MG63 (cell line): ENCODE measurements at regions not wholly inside any gene's neighbourhood (a gene's known extent, or its start where the extent isn't known, plus 50 kb on each side); places are given as distances from the start of the nearest gene placed in this dataset.
"Not testable (repeated sequence)": the region's sequence is repeated elsewhere in the genome, so short reads cannot be mapped to it uniquely, and the experiment has no call there.

Experiments
- DNase-seq: peaks from one replicate; pipeline ENCODE4 v3.0.0-alpha.2; 2020
- H3K27me3 ChIP-seq: fragments of 250-450 bp; sonication (Bioruptor Pico); 2 replicates; pipeline ENCODE4 v1.5.1; 2020; ENCODE audit warnings: mild to moderate bottlenecking, moderate library complexity
- H3K36me3 ChIP-seq: fragments of 250-450 bp; sonication (Bioruptor Pico); 2 replicates; pipeline ENCODE4 v1.5.1; 2020; ENCODE audit warnings: mild to moderate bottlenecking, moderate library complexity
- H3K4me3 ChIP-seq: fragments of 250-450 bp; sonication (Bioruptor Pico); 2 replicates; pipeline ENCODE4 v1.5.1; 2020; ENCODE audit warnings: mild to moderate bottlenecking, moderate library complexity
- H3K9me3 ChIP-seq: fragments of 250-450 bp; sonication (Bioruptor Pico); 2 replicates; pipeline ENCODE4 v1.5.1; 2020; ENCODE audit warnings: mild to moderate bottlenecking, moderate library complexity

GRCh38 chr2:122750095-122750494, 994.6 kb downstream of the TSN start:
- Histone ChIP-seq H3K9me3 (no peaks in the 10 kb centered on the region), H3K27me3 (no peaks in the 10 kb centered on the region), H3K36me3 (no peaks in the 10 kb centered on the region), H3K4me3 (no peak overlapping the region)
- no peak for DNase-seq

GRCh38 chr2:122750808-122751207, 995.4 kb downstream of the TSN start:
- H3K27me3 ChIP-seq = no peaks in the 10 kb centered on the region
- no peaks in the 10 kb centered on the region for H3K9me3 ChIP-seq
- no peak for DNase-seq
- H3K4me3 ChIP-seq = no peak overlapping the region
- H3K36me3 ChIP-seq = no peaks in the 10 kb centered on the region

- DNase-seq = no peak
- Histone ChIP-seq H3K36me3 (no peaks in the 10 kb centered on the region), H3K27me3 (no peaks in the 10 kb centered on the region), H3K4me3 (no peak overlapping the region), H3K9me3 (no peaks in the 10 kb centered on the region)
These were observed 997.9 kb downstream of the TSN start for GRCh38 chr2:122753336-122753735.

DNA sequence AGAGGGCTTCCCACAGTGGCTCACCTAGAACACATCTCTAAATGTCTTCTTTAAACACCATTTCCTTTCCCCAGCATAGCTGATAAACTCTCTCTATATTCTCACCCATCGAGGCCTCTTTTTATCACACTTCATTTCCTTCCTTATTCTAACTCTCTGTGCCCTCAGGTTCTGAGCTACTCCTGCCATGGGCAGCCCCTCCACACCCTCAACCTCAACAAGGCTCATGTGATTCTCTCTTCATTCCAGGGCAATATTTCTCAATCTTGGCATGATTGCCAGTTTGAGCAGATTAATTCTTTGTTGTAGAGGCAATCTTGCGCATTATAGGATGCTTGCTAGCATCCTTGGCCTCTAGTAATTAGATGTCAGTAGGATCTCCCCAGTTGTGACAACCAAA, 999.1 kb downstream of the TSN start:
- H3K27me3 ChIP-seq = no peaks in the 10 kb centered on the region
- no peaks in the 10 kb centered on the region for H3K36me3 ChIP-seq
- H3K9me3 ChIP-seq = no peaks in the 10 kb centered on the region
- DNase-seq = no peak
- no peak overlapping the region for H3K4me3 ChIP-seq

GRCh38 chr2:122755281-122755780, 999.9 kb downstream of the TSN start:
- DNase-seq = no peak
- H3K9me3 ChIP-seq = no peaks in the 10 kb centered on the region
- no peaks in the 10 kb centered on the region for H3K36me3 ChIP-seq
- no peak overlapping the region for H3K4me3 ChIP-seq
- H3K27me3 ChIP-seq = no peaks in the 10 kb centered on the region

DNA sequence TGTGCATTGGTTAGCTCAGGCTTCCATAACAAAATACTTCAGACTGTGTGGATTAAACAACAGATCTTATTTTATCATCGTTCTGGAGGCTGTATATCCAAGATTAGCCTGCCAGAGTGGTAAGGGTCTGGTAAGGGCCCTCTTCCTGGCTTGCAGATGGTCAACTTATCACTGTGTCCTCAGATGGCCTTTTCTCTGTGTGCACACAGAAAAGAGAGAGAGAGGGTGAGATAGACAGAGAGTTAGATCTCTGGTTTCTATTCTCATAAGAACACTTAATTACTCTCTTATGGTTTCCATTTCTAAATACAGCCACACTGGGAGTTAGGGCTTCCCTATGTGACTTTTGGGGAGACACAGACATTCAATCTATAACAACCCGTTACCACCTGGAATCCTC, 1003.5 kb downstream of the TSN start:
- Histone ChIP-seq H3K4me3 (no peak overlapping the region), H3K27me3 (no peaks in the 10 kb centered on the region), H3K9me3 (no peaks in the 10 kb centered on the region; the same call in 1 of the 2 replicates), H3K36me3 (no peaks in the 10 kb centered on the region)
- DNase-seq = no peak

DNA sequence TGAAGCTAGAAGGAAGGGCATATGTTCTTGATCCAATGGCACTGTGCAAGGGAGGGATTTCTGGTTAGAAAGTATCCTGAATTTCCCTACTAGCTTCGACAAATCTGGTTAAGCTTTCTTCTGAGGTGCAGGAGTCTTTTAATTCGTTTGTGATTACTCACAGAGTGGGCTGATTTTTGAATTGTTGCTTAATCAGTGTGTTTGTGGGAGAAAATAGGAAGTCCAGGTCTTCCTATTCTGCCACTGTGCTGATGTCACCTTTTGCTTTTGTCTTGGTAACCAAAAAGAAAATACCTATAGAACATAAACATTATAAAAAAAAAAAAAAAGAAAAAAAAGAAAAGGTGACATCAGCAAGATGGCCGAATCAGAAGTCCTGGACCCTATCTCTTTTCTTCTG, 1008.6 kb downstream of the TSN start:
- H3K4me3 ChIP-seq = no peak overlapping the region
- H3K36me3 ChIP-seq = no peaks in the 10 kb centered on the region
- no peaks in the 10 kb centered on the region; the same call in 1 of the 2 replicates for H3K9me3 ChIP-seq
- DNase-seq = no peak
- no peaks in the 10 kb centered on the region for H3K27me3 ChIP-seq

DNA sequence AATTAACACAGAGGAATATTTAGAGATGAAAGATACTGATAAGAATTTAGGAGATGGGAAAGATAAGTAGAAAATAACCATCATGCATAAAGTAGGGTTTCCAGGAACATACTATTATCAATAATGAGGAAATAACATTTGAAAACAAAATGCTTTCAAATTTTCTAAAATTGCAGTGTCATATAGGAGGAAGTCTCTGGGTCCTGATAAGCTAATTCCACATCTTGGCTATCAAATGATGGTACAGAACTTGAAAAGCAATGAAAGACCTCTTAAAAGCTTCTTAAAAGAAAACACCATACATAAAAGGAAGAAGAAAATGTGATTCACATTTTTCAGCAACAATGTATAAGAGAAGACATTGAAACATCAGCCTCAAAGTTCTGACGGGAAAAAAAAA, 1024.8 kb downstream of the TSN start:
- Histone ChIP-seq H3K36me3 (no peaks in the 10 kb centered on the region), H3K4me3 (no peak overlapping the region), H3K9me3 (no peaks in the 10 kb centered on the region), H3K27me3 (no peaks in the 10 kb centered on the region)
- no peak for DNase-seq

DNA sequence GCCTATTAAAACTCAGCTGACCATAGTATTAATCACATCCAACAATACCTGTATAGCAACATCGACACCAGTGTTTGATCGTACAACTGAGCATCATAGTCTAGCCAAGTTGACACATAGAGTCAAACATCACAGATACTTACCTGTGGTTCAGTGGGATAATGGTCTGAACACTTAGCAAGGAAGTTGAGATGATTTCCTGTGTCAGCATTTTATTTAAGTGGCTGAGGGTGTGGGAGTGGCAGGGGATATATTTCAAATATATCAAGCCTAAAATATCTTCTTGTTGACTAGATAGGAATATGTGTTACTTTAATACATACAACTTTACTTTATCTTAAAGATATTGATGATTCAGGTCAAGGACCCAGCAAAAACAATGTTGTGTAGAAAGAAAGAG, 1038.6 kb downstream of the TSN start:
- no peak overlapping the region for H3K4me3 ChIP-seq
- no peaks in the 10 kb centered on the region for H3K27me3 ChIP-seq
- DNase-seq = no peak
- H3K36me3 ChIP-seq = no peaks in the 10 kb centered on the region
- no peaks in the 10 kb centered on the region for H3K9me3 ChIP-seq

DNA sequence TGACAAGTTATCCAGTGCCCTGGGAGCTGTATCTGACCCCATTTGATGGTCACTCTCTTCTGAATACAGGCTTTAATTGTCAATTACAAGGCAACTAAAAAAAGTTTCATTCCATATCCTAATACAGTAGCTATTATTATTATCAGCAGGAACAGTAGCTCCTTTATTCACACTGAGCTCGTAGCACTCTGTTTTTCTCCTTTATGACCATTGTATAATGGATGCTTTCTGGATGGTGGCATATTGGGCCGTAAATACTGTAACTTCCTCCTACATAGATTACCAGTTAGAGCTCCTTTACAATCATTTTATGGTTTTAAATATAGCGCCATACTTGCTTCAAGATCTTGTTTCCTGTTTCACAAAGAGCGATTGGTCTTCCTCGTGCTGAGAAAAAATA, 1040.3 kb downstream of the TSN start:
- Histone ChIP-seq H3K4me3 (no peak overlapping the region), H3K36me3 (no peaks in the 10 kb centered on the region), H3K27me3 (no peaks in the 10 kb centered on the region), H3K9me3 (no peaks in the 10 kb centered on the region)
- DNase-seq = no peak

- no peak for DNase-seq
- Histone ChIP-seq H3K4me3 (no peak overlapping the region), H3K36me3 (no peaks in the 10 kb centered on the region), H3K9me3 (no peaks in the 10 kb centered on the region), H3K27me3 (no peaks in the 10 kb centered on the region)
These were observed 1043.9 kb downstream of the TSN start for GRCh38 chr2:122799391-122799790.

DNA sequence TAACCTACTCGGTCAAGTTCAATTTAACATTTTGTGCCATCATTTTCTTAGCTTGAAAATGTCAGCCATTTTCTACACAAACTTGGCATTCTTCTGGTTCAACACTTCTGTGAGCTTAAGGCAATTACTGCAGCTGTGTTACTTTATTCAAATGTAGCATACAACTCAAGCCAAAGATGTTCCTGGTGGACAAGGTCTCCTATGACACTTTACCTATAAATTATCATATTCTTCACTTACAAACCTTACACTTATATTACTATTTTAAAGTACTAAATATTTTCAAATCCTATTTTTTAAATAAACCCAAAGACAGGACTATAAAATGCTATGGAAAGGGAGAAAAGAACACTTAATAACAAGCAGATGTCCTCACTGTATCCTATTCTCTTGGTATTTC, 1045.3 kb downstream of the TSN start:
- no peaks in the 10 kb centered on the region for H3K27me3 ChIP-seq
- H3K9me3 ChIP-seq = no peaks in the 10 kb centered on the region
- no peaks in the 10 kb centered on the region for H3K36me3 ChIP-seq
- H3K4me3 ChIP-seq = no peak overlapping the region
- no peak for DNase-seq

DNA sequence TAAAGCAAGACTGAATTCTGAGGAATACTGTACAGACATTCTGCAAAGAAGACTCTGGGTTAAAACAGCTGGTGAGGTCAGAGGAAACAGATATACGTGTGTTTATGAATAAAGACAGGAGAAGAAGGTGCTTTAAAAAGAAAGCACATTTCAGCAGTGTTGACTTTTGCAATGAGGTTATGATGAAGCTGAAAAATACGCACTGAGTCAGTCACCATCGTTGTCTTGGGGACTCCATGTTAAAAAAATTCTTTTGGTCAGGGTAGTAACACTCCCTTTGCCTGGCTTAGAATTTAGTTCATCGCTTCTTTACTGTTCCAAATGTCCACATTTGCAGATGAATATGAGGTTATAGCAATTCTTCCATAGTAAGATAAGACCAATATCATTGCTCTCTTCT, 1049.0 kb downstream of the TSN start:
- Histone ChIP-seq H3K27me3 (no peaks in the 10 kb centered on the region), H3K36me3 (no peaks in the 10 kb centered on the region), H3K9me3 (no peaks in the 10 kb centered on the region), H3K4me3 (no peak overlapping the region)
- DNase-seq = no peak

- no peak for DNase-seq
- Histone ChIP-seq H3K4me3 (no peak overlapping the region), H3K9me3 (no peaks in the 10 kb centered on the region), H3K27me3 (no peaks in the 10 kb centered on the region), H3K36me3 (no peaks in the 10 kb centered on the region)
These were observed 1049.9 kb downstream of the TSN start for GRCh38 chr2:122805346-122805745.

DNA sequence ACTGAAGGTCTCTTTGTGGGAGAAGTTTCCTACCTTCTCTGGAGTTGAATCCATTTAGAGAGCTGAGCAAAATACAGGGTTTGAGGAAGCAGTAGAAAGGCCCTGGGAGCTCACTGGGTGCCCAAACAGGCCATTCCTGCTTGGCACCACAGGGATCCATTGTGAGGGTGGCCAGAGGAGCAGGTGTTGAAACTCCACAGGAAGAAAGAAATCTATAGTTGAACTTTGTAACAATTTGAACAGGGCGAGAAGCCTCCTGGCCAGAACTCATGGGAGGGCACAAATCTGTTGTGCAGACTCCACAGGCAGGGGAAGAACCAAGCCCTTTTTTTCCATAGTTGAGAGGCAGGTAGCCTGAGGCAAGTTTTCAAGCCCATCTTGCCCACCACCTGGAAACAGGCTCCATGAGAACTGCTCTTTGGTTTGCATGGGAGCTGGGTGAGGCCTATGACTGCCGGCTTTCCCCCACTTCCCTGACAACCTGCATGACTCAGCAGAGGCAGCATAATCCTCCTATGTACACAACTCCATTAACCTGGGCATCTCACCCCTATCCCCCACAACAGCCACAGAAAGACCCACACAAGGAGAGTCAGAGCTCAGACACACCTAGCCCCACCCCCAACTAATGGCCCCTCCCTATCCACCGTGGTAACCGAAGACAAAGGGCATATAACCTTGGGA, 1053.0 kb downstream of the TSN start:
- DNase-seq = no peak

GRCh38 chr2:122812214-122812613, 1056.8 kb downstream of the TSN start:
- H3K36me3 ChIP-seq, H3K27me3 ChIP-seq: not testable (repeated sequence)

More for the DNA sequence above, 1053.0 kb downstream of the TSN start:
- Histone ChIP-seq H3K27me3 (no peaks in the 10 kb centered on the region), H3K36me3 (no peaks in the 10 kb centered on the region), H3K9me3 (no peaks in the 10 kb centered on the region), H3K4me3 (no peak overlapping the region)

DNA sequence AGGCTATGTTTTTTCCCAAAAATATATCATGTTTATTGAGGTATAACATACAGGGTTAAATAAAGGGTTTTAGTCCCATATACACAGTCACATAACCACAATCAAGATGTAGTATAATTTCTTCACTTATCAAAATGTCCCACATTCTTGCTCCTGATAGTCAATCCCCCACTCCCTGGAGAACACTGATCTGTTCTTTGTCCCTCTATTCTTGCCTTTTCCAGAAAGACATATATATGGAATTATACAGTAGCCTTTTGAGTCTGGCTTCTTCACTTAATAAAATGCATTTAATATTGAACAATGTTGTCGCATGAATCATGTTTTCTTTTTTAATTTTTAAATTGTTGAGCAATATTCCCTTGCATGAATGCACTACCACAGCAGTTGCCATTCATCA, 1059.7 kb downstream of the TSN start:
- no peak for DNase-seq
- Histone ChIP-seq H3K36me3 (no peaks in the 10 kb centered on the region), H3K27me3 (no peaks in the 10 kb centered on the region), H3K4me3 (no peak overlapping the region), H3K9me3 (no peaks in the 10 kb centered on the region)

More at GRCh38 chr2:122812214-122812613, 1056.8 kb downstream of the TSN start:
- DNase-seq, H3K4me3 ChIP-seq, H3K9me3 ChIP-seq: not testable (repeated sequence)

DNA sequence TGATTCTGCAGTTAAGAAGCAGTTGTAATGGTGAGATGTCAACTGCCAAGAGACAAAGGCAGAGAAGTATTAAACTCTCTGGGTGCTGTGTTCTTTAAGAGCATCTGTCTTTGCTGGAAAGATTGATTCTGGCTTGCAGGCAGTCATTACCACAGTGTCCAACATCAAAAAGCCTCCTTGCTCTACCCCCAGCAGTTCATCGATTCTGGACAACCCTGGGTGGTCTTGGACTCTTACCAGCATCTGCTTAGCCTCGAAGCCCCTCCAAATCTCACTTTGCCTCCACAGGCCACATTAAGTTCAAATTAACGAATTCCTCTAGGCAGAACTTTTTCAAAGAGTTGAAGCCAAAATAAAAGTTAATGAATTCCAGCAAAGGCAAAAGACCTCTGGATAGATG, 1061.4 kb downstream of the TSN start:
- DNase-seq = no peak
- Histone ChIP-seq H3K9me3 (no peaks in the 10 kb centered on the region), H3K27me3 (no peaks in the 10 kb centered on the region), H3K4me3 (no peak overlapping the region), H3K36me3 (no peaks in the 10 kb centered on the region)
